Peyer's patch (tissue), 4 donors: ENCODE measurements at regions not wholly inside any gene's neighbourhood (a gene's known extent, or its start where the extent isn't known, plus 50 kb on each side); places are given as distances from the start of the nearest gene placed in this dataset.

Experiments
- POLR2A ChIP-seq, 2 donors: fragments of 450-650 bp; IDR thresholded peaks; one replicate each; pipeline ENCODE4 v1.5.1; 2017; ENCODE audit warnings: antibody characterized with exemption in 2 of 2, mild to moderate bottlenecking in 2 of 2, moderate library complexity in 2 of 2
- TF ChIP-seq, protein P1 (sequence below), 6 experiments: fragments of 450-650 bp in 4 of 6; fragments of 200-600 bp in 2 of 6; sonication (generic) in 1 of 6; IDR thresholded peaks; one replicate each; pipeline ENCODE4 v1.5.1; 2017 to 2019; ENCODE audit warnings: antibody characterized with exemption in 6 of 6, mild to moderate bottlenecking in 3 of 6, moderate library complexity in 1 of 6

DNA sequence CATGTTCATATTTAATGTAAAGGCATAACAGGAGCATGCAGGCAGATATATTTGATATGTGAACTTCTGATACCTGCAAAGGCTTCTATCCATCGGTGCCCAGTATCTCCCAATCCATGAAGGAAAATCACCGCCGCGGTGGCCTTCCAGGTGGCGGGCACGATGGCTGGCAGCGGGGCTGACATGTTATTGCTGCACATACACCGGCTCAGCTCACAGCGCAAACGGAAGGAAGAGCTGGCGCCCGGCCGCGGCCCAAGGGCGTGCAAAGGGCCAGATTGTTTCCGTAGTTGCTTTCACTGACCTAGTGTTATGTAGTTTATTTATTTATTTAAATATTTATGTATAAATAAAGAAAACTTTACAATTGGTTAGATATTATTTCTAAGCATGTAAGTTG, 322.7 kb upstream of the PITX2 start:
- no peak for TF ChIP-seq POLR2A (IDR thresholded peaks at IDR 0.05)
- TF ChIP-seq, protein P1, sequence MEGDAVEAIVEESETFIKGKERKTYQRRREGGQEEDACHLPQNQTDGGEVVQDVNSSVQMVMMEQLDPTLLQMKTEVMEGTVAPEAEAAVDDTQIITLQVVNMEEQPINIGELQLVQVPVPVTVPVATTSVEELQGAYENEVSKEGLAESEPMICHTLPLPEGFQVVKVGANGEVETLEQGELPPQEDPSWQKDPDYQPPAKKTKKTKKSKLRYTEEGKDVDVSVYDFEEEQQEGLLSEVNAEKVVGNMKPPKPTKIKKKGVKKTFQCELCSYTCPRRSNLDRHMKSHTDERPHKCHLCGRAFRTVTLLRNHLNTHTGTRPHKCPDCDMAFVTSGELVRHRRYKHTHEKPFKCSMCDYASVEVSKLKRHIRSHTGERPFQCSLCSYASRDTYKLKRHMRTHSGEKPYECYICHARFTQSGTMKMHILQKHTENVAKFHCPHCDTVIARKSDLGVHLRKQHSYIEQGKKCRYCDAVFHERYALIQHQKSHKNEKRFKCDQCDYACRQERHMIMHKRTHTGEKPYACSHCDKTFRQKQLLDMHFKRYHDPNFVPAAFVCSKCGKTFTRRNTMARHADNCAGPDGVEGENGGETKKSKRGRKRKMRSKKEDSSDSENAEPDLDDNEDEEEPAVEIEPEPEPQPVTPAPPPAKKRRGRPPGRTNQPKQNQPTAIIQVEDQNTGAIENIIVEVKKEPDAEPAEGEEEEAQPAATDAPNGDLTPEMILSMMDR (IDR thresholded peaks at IDR 0.05): no peak
